Activated gamma-delta T cell treated with Interleukin-2 at 50 U/mL for 16 hours (primary cell): ENCODE measurements at regions not wholly inside any gene's neighbourhood (a gene's known extent, or its start where the extent isn't known, plus 50 kb on each side); places are given as distances from the start of the nearest gene placed in this dataset.
"Not testable (repeated sequence)": the region's sequence is repeated elsewhere in the genome, so short reads cannot be mapped to it uniquely, and the experiment has no call there.

Source experiments
- DNase-seq: peaks from one replicate; pipeline ENCODE4 v3.0.0-alpha.2; 2020

DNA sequence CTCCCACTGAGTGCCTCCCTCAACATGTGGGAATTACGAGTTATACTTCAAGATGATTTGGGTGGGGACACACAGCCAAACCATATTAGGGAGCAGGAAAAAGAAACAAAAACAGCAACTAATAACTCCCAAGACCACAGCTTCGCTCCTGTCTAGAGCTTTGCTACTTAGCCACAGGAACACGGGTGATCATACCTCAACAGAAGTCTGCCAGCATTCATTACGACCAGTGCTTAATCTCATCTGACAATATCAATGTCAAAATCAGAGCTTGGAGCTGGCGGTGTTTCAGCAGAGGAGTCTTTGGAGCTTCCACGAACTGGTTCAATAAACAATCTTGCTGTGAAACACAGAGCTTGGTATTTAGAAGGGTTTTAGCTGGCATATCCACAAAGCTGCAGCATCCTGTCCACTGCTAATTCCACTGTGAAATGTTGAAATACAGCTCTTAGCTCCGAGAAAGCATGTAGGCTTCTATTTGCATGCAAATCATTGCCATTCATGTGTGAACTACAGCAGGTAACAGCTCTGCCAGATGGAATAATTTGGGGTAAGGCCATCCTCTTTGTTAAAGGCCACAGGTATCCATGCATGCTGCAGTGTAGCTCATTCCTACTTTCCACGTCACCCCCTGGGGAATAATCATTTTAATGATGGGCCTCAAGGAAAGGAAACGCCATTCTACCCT lies 128.4 kb upstream of the GOT2 start:
- no peak for DNase-seq

DNA sequence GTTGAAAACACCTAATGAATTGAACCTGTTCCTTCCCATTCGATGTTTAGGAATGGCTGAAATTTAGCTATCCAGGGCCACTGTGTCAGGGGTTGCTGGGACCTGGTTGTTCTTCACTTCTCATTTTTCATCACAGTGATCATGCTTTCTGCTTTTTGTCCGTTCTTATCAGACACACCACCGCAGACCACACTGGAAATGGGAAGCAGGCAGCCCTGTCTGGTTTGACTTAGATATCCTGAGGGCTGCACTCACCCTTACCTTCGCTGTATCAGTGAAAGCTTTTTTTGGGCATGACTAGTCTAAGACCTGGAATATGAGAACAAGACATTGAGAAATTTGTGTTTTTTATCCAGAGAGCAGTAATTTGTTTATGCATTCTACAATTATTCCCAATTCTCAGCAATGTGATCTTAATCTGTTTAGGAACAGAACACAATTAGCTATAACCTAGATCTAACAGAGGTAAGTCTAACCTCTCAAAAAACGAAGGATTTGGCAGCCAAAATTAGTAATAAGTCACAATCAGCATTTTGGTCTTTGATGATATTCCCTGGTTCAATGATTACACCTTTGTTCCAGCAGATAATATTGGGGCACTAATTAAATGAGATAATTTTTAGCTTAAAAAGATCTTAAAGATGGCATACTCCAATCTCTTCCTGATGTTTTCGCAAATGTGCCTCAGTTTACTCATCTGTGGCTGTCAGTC lies 126.0 kb upstream of the GOT2 start:
- no peak for DNase-seq

DNA sequence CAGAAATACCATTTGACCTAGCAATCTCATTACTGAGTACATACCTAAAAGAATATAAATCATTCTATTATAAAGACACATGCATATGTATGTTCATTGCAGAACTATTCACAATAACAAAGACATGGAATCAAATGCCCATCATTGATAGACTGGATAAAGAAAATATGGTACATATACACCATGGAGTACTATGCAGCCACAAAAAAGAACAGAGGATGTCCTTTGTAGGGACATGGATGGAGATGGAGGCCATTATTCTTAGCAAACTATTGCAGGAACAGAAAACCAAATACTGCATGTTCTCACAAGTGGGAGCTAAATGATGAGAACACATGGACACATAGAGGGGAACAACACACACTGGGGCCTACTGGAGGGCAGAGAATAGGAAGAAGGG lies 124.5 kb upstream of the GOT2 start:
- not testable (repeated sequence) for DNase-seq

DNA sequence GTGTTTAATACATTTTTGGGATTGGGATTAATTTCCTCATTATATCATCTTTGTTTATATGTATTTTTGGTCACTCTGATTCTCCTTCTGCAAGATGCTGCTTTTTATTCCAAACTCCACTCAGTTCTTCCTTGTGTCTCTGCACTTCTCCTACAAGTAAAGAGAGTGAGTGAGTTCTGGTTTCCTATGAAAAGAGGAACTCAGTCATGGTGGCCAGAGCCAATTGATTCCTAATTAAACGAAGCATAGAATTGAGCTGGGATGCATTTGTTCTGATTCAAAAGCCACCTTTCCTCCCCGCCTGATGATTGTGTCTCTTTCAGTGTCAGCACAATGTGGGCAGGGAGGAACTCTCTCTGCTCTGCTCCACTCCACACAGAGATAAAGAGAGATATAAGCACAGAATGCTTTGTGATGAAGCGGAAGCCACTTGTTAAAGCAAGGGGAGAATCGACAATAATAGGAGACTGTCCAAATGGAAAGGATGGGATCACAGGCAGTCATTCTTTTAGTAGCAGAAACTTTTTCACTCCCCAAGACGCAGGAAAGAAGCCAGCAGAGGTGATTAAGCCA lies 121.3 kb upstream of the GOT2 start:
- no peak for DNase-seq

DNA sequence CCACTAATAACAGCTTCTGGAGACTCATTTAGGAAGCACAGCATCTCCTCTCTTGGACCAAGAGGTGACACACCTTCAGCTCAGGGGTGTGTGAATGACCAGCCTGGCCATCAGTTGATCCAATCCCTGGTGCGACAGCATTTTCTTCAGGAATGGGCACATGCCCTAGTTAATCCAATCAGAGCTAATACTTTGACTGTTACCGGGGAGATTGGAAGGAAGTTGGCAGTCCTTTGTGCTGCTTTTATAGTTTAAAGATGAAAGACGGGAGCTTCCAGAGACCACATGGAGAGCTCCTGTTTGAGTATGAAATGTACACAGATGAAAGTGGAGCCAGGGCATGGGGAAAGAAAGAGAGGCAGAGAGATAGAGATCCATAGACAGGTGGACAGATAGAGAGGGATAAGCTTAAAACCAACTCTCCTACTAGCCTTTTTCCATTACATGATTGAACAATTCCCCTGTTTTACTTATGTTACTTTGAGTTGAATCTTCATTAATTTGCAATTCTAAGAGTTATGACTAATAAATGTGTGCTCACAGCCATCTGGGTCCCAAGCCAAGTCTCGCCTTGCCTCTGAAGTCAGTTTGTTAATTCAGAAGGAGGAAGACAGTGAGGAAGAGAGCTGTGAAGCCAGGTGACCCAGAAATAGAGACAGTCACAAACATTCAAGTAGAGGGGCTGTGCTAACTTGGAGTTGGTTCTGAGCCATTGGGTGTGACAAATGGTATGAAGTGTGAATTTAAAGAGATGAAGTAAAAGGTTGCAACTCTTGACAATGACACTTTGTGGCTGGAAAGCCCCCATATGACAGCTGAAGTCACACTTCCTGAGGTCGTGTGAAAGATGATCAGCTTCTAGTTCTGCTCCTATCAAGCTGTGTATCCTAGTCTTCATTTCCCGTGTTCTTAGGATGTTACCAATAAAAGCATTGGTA lies 120.0 kb upstream of the GOT2 start:
- no peak for DNase-seq

DNA sequence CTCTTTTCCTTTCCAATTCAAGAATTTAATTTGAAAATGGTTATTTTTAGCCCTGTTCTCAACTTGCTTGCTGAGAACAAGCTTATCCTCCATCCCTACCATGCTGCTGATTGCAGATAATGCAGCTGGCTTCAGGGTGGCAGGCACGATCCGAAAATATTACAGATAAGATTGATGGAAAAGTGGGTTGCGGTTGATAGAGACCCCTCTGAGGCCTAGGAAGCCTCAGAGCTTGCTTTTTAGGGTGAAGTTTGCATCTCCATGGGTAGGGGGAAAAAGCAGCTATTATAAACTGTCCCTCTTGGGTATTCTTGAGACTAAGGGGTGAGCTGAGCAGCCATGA lies 116.5 kb upstream of the GOT2 start:
- DNase-seq: no peak

DNA sequence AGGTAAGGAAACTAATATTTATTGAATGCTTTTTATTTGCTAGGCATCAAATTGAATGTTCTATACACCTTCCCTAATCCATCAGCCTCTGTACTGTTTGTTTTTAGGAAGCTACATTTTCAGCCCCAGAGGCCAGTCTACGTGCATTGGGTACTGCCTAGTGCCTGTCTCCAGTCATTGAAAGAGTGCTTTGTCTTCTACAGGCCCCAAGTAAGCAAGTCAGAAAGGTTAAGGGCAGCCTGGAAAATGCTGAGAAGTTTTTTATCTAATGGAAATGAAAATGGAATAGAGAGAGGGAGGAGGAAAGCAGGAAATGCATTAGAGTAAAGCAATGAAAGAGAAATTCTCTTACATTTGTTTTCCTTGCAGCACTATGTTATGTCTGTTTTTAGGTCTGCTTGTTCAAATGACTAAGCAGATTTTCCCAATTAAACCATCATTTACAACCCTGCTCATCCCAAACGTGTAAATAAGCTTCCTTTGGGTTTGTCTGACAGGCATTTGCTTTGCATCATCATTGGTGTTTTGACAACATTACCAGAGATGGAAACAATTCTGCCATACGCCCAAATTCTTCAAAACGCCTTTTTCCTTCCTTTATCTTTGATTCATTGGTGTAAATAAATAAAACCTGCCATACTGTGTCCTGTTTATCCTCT lies 116.0 kb upstream of the GOT2 start:
- DNase-seq: no peak

DNA sequence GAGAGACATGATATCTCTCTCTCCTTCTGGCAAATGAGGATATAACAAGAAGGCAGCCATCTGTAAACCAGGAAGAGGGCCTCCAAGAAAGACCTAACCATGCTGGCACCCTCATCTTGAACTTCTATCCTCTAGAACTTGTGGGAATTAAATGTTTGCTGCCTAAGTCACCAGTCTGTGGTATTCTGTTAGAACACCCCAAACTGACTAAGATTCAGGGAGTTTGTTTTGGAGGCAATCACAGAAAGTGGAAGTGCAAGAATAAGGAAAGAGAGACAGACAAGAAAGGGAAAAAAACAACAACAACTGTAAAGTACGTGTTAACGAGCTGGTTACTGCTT lies 114.5 kb upstream of the GOT2 start:
- DNase-seq: no peak

DNA sequence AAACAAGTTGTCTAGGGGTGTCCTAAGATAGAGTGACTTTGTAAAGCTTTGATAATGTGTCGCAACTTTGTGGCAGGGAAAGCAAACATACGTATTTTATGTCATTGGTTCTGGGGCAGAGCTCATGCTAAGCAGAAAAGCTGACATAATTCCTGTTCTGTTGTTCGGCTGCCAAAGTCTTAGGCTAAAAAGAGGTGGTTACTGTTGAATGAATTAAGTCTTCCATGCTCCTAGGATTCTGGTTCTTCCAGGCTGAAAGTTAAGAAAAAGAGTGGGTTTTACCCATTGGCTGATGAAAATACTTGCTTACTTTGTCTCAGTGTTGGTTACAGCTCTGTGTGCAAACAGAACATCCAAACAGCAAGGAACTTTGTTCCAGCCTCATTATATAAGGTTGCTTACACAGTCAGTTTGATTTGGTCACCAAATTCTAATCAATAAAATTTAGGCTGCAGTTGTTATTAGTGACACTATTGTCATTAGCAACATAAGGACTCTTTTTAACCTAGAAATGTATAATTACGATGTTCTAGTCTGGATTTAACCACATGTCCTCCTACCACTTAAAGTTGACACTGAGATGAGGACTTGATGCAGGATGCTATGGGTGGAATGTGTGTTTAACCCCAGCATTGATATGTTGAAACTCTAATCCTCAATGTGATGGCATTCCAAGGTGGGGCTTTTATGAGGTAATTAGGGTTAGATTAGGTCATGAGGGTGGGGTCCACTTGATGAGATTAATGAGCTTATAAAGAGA lies 114.0 kb upstream of the GOT2 start:
- DNase-seq: no peak

DNA sequence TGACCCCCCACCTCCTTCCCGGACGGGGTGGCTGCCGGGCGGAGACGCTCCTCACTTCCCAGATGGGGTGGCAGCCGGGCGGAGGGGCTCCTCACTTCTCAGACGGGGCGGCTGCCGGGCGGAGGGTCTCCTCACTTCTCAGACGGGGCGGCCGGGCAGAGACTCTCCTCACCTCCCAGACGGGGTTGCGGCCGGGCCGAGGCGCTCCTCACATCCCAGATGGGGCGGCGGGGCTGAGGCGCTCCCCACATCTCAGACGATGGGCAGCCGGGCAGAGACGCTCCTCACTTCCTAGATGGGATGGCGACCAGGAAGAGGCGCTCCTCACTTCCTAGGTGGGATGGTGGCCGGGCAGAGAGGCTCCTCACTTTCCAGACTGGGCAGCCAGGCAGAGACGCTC lies 112.1 kb upstream of the GOT2 start:
- not testable (repeated sequence) for DNase-seq

DNA sequence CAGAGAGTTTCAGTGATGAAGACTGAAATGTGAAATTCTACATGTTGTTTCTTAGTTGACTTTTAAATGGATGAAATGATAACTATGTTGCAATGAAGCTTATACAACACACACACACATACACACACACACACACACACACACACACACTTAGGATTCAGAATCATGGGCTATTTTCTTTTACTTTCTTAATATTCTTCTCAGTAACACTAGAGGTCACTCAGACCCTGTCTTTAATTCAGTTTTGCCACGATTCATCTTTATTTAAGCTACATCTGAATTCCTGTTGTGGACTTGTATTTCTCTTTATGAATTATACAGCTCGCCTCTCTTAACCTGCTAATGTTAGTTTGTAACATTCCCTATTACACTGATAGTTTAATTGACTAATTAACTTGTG lies 109.6 kb upstream of the GOT2 start:
- no peak for DNase-seq

DNA sequence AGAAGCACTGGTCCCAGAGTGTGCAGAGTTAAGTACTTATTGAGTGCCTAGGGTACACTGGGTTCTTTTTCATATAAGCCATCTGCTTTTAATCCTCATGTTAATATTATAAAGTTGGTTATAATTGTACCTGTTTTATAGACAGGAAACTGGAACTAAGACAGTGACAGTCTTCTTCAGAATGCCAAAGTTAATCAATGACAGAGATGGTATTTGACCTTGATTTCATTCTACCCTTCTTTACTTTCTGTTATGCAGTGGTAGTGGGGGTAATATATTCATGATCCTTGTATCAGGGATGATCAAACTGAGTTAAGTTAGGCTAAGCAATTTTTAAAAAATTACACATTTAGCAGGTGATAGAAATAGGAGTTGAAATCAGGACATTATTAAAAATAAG lies 108.6 kb upstream of the GOT2 start:
- no peak for DNase-seq

DNA sequence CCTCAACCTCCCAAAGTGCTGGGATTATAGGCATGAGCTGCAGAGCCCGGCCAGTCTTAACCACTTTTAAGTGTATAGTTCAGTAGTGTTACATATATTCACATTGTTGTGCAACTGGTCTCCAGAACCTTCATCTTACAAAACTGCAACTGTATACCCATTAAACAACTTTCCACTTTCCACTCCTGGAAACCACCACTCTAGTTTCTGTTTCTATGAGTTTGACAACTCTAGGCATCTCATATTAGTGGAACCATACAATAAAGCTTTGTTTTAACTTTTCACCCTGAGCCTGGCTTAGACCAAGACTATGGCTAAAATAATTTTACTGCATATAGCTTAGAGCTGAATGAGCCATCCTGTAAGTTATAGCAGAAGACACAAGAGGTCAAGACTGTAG lies 108.0 kb upstream of the GOT2 start:
- DNase-seq: no peak

DNA sequence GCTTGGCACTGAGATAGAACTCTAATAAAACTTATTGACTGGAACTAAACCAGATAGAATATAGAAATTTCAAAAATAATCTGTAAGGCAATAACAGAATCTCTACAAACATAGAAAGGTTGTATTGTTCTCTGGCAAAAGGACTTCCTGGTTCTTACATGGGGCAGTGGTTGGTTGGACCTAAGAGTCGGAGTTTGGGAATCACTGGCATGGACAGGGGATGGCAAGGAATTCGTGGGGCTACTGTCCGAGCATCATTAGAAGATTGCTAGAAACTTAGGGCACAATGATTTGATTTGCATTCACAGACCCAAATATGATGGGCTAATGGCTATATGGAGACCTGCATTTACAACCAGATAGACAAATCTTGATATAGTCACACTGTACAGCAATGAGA lies 103.8 kb upstream of the GOT2 start:
- DNase-seq: no peak

DNA sequence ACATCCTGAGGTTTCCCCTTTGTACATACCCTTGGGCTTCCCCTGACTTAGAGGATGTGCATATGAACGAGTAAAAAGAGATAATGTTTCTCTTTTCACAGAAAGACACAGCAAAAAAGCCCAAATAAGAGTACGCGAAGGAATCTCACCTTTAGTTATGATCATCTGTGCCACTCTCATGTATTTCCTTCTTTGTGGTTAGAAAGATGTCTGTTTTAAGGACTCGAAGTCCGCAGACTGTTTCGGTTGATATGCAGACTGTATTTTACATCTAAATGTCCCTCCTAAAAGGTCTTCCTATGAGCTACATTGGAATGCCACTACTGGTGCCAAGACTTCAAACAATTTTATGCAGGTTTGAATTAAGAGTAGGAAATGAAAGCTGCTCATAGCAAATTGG lies 102.3 kb upstream of the GOT2 start:
- DNase-seq: no peak

DNA sequence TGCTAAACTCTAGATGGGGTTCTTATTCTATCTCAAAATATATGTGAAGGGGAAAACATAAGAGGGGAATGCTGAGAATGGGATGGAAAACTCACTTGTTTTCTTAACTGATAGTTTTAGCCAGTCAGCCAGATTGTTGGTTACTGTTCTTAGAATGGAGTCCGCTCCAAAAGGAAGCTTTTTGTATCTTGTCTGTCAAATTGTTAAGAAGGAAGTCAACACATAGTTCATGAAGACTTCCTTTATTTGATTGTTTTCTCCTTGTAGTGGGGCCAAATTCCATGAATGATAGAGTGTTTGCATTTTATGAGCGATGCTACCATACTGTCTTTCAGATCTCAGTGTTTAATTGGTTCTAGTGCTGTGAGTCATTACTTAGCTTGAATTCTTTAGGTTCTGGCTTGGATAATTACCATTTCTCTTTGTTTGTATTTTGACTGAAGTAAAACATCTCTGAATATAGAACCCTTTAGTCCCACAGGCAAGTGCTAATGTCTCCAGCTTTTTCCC lies 98.3 kb upstream of the GOT2 start:
- no peak for DNase-seq

DNA sequence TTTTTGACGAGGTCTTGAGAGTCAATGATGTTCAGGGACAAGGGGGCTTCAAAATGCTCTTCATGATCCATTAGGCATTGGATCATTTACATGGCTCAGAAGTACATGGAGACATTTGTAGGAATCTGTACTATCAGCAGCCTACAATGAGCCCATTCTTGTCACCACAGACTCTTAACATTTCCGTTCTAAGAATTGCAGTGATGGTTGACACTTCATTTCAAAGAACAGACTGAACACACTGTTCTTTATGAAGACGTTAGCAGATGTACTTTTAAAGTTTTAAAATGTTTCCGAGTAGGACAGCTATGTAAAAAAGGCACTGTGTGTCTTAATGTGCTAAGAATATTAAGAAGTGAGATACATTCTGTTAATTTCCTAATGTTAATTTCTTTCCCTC lies 97.3 kb upstream of the GOT2 start:
- DNase-seq: no peak

DNA sequence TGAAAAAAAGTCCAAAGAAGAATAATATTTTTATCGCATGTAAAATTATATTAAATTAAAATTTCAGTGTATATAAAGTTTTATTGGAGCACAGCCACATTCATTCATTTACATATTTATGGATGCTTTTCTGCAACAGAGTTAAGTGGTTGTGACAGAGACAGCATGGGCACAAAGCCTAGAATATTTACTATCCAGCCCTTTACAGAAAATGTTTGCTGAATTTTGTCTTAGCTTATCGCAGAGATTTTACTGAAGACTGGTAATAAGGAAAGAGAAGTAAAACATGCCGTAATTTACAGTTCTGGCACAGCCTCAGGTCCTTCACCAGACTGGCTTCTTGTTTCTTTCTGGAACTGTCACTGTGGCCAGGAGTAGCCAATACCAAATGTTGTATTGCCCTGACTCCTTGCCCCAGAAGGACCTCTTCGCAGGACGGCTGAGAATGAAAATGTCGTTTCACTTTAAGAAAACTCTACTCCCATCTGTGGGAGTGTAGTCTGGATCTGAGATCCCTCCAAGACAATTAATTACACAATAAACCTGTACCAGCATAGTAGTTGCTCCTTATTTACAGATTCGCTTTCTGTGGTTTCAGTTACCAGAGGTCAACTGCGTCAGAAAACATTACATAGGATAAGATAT lies 94.9 kb upstream of the GOT2 start:
- no peak for DNase-seq

DNA sequence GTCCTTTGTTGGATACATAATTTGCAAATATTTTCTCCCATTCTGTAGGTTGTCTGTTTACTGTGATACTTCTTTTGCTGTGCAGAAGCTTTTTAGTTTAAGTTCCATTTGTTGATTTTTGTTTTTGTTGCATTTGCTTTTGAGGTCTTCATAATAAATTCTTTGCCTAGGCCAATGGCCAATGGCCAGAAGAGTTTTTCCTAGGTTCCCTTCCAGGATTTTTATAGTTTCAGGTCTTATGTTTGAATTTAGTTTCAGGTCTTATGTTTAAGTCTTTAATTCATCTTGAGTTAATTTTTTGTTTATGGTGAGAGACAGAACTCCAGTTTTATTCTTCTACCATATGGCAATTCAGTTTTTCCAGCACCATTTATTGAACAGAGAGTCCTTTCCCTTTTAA lies 90.1 kb upstream of the GOT2 start:
- DNase-seq: no peak

DNA sequence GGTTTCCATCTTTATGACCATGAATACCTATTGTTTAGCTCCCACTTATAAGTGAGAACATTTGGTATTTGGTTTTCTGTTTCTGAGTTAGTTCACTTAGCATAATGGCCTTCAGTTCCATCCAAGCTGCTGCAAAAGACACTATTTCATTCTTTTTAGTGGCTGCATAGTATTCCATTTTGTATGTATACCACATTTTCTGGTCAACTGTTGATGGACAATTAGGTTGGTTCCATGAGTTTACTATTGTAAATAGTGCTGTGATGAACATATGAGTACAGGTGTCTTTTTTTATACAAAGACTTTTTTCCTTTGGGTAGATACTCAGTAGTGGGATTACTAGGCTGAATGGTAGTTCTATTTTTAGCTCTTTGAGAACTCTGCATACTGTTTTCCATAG lies 87.8 kb upstream of the GOT2 start:
- no peak for DNase-seq

DNA sequence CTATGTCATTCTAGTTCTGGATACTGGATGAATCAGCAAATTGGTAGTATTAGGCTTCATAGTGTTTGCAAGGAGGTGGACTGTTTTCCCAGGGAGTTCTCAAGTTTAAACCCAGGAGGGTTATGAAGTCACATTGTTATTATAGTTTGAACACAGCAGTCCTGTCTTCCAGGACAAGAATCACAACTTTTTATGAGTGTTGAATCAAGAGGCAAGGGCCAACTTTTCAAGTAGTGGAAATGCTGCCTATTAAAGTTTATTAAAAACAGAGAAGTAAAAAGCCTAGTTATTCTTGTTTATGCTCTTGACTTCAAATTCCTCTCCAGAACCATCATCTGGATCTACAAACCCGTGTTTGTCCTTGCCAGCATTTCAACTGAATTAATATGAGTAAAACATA lies 86.3 kb upstream of the GOT2 start:
- DNase-seq: no peak
